ENCODE measurements at regions not wholly inside any gene's neighbourhood (a gene's known extent, or its start where the extent isn't known, plus 50 kb on each side); places are given as distances from the start of the nearest gene placed in this dataset.

DNA sequence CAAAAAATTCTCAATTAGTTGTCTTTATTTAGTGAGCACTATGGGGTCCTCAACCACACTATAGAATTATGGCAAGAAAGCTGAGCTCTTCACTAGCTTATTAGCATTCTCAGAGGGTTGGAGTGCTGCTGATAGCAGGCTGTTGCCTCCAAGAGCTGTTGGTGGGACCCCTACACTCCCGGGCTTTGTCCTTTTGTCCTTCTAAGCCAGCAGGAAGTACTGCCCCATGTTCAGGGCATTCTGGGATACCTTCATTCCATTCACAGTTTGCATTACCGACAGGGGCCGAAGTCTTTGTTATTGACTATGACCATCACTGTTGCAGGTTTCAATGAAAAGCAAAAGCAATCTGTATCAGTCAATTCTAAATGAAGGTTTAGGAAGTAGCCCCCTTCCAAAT lies 89.5 kb upstream of the OTX2 start:
- no peak overlapping the region for H3K4me3 ChIP-seq (ENCODE audit: low read depth, low read length)
- TF ChIP-seq, protein P1, sequence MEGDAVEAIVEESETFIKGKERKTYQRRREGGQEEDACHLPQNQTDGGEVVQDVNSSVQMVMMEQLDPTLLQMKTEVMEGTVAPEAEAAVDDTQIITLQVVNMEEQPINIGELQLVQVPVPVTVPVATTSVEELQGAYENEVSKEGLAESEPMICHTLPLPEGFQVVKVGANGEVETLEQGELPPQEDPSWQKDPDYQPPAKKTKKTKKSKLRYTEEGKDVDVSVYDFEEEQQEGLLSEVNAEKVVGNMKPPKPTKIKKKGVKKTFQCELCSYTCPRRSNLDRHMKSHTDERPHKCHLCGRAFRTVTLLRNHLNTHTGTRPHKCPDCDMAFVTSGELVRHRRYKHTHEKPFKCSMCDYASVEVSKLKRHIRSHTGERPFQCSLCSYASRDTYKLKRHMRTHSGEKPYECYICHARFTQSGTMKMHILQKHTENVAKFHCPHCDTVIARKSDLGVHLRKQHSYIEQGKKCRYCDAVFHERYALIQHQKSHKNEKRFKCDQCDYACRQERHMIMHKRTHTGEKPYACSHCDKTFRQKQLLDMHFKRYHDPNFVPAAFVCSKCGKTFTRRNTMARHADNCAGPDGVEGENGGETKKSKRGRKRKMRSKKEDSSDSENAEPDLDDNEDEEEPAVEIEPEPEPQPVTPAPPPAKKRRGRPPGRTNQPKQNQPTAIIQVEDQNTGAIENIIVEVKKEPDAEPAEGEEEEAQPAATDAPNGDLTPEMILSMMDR (IDR thresholded peaks at IDR 0.05; ENCODE audit: insufficient read depth, low read length): no peak
- DNase-seq (ENCODE audit: low read depth): no peak

DNA sequence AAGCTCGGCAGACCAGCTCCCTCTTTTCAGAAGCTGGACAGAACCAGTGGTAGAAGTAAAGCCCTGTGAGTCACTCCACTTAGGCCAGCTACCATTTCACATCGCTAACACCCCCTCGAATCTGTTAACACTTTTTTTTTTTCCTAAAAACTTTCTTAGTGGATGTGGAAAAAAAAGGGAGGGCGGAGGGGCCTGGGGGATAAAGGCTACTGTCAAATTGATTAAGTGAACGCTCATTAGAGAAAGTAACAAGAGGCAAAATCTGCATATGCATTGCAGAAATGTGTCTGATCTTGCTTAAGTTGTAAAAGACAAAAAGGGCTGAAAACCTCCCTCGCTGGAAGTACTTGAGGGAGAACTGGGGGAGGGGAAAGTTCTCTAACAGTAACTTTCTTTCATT lies 86.6 kb upstream of the OTX2 start:
- DNase-seq (ENCODE audit: low read depth): no peak
- no peak overlapping the region for H3K4me3 ChIP-seq (ENCODE audit: low read depth, low read length)
- TF ChIP-seq, protein P1 (IDR thresholded peaks at IDR 0.05; ENCODE audit: insufficient read depth, low read length): no peak

DNA sequence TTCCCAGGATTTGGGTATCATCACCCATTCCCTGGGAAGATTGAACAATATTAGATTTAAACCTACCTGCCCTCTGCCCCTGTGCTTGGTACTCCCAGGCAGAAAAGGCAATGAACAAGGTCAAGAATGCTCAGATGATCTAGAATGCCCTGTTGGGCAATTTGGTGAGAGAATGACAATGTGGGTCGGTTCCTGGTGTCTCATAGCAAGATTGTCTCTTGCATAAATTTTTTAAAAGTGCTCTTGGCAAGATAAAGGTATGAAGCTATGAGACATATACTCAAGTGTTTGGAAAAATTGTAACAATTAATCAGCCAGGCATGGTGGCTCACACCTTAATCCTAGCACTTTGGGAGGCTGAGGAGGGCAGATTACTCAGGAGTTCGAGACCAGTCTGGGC lies 86.0 kb upstream of the OTX2 start:
- TF ChIP-seq, protein P1 (IDR thresholded peaks at IDR 0.05; ENCODE audit: insufficient read depth, low read length): no peak
- DNase-seq (ENCODE audit: low read depth): no peak
- H3K4me3 ChIP-seq (ENCODE audit: low read depth, low read length): no peak overlapping the region

DNA sequence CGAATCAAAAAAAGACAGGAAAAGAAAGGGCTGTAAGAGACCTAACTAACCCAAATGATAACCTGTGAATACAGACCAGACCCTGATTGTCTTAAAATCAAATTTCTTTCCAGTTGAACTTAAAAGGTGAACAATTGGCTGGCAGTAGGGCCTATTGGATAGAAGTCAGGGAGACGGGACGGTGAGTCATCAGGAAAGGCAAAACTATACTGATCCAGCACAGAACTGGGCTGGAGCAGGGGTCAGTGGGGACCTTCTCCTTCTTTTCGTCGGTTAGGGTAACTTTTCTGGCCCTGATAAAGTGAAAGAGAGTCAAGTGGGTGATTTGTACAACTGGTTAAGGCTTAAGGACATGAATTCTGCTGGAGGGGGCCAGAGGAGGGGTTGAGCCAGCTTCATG lies 84.9 kb upstream of the OTX2 start:
- TF ChIP-seq, protein P1 (IDR thresholded peaks at IDR 0.05; ENCODE audit: insufficient read depth, low read length): no peak
- no peak overlapping the region for H3K4me3 ChIP-seq (ENCODE audit: low read depth, low read length)
- no peak for DNase-seq (ENCODE audit: low read depth)

DNA sequence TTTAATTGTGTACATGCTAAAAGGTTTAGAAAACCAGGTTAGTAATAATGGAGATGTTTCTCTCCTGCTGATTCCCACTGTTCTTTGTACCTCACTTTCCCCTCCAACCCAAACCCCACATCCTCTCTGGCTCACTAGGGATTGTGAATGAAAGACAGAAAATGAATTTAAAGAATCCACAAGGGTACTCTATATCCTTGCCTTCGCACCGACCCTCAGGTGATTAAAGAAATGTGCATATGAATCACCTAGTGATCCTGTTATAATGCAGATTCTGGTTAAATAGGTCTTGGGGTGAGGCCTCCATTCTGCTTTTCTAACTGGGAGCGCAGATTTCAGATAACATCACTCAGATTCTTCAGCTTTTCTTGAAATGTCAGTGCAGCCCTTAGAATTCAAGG lies 84.3 kb upstream of the OTX2 start:
- TF ChIP-seq, protein P1 (IDR thresholded peaks at IDR 0.05; ENCODE audit: insufficient read depth, low read length): no peak

DNA sequence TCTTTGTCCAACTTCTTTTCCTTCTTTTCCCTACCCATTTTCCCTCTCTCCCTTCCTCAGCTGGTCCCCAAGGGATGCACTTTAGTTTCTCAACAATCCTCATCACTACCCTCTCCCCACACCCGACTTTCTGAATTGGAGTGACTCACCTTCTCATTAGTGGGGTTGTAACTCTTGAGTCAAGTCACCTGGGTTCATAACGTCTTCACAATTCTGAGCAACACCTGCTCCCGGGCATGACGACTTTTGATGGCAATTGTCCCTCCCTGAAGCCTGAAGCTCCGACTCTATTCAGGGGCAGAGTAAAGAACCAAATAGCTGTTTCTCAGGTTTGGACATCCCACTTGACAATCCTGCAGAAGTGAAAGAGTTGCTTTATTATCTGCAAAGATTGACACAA lies 82.7 kb upstream of the OTX2 start:
- TF ChIP-seq, protein P1 (IDR thresholded peaks at IDR 0.05; ENCODE audit: insufficient read depth, low read length): no peak
- no peak overlapping the region for H3K4me3 ChIP-seq (ENCODE audit: low read depth, low read length)
- no peak for DNase-seq (ENCODE audit: low read depth)

More for the DNA sequence above, 84.3 kb upstream of the OTX2 start:
- no peak overlapping the region for H3K4me3 ChIP-seq (ENCODE audit: low read depth, low read length)
- DNase-seq (ENCODE audit: low read depth): no peak

DNA sequence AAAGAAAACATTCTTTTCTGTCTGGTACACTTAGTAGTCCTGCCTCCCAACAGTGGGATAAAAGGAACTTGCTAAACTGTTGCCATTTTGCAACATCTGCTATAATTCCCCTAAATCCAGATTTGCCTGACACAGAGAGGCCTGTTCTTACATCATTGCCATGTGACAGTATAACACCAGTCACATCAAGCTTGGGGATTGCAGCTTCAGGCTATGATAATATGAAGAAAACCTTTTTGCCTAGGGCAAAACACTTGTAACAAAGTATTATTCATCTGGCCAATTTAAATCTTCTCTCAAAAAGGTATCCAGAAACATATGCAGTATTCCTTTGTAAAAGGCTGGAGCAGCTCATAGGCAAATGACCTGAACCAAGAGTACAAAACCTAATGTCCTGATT lies 80.9 kb upstream of the OTX2 start:
- no peak overlapping the region for H3K4me3 ChIP-seq (ENCODE audit: low read depth, low read length)
- TF ChIP-seq, protein P1 (IDR thresholded peaks at IDR 0.05; ENCODE audit: insufficient read depth, low read length): no peak
- no peak for DNase-seq (ENCODE audit: low read depth)

Measured in fibroblast of the aortic adventitia (primary cell).